Natural killer cell (primary cell): ENCODE measurements at regions not wholly inside any gene's neighbourhood (a gene's known extent, or its start where the extent isn't known, plus 50 kb on each side); places are given as distances from the start of the nearest gene placed in this dataset.

Source experiments
- ATAC-seq, 3 donors: fragments of 150-1000 bp in 2 of 3; fragments of 200-7000 bp in 1 of 3; cut with Tn5 transposase; 1 replicate in 1 of 3; 2 replicates in 2 of 3; pipeline ENCODE4 v1.10.0; 2021; ENCODE audit warnings: mild to moderate bottlenecking in 2 of 3, moderate library complexity in 2 of 3
- DNase-seq, 2 donors: peaks; one replicate each; pipeline versions ENCODE4 v3.0.0 to v3.0.0-alpha.2; 2013 to 2021; ENCODE audit warnings: mixed read lengths in 1 of 2
- H3K27ac ChIP-seq: one replicate; pipeline ENCODE4 v1.5.1; 2013; ENCODE audit warnings: mild to moderate bottlenecking, low read length
- H3K27me3 ChIP-seq: one replicate; pipeline ENCODE4 v1.6.1; 2013; ENCODE audit warnings: low read length; ENCODE audit not compliant: control insufficient read depth, insufficient read depth
- H3K36me3 ChIP-seq: one replicate; pipeline ENCODE4 v1.6.1; 2013; ENCODE audit warnings: low read length; ENCODE audit not compliant: control insufficient read depth, insufficient read depth
- H3K4me1 ChIP-seq: one replicate; pipeline ENCODE4 v1.6.1; 2013; ENCODE audit warnings: low read length; ENCODE audit not compliant: control insufficient read depth, insufficient read depth
- H3K4me3 ChIP-seq: one replicate; pipeline ENCODE4 v1.5.1; 2013; ENCODE audit warnings: low read length
- H3K9me3 ChIP-seq: one replicate; pipeline ENCODE4 v1.6.1; 2013; ENCODE audit warnings: low read length; ENCODE audit not compliant: control insufficient read depth, insufficient read depth
- H3K27ac Mint-ChIP-seq, 2 donors: one replicate each; pipeline ENCODE4 v1.8.0; 2022; ENCODE audit warnings: mild to moderate bottlenecking in 2 of 2, mixed read lengths in 2 of 2, moderate library complexity in 1 of 2
- H3K27me3 Mint-ChIP-seq, 2 donors: one replicate each; pipeline ENCODE4 v1.8.0; 2022; ENCODE audit warnings: low read depth in 2 of 2, mixed read lengths in 2 of 2
- H3K36me3 Mint-ChIP-seq: one replicate; pipeline ENCODE4 v1.8.0; 2022; ENCODE audit warnings: mixed read lengths
- H3K4me1 Mint-ChIP-seq, 2 donors: one replicate each; pipeline ENCODE4 v1.8.0; 2022; ENCODE audit warnings: mixed read lengths in 2 of 2
- H3K4me3 Mint-ChIP-seq: one replicate; pipeline ENCODE4 v1.8.0; 2022; ENCODE audit warnings: mild to moderate bottlenecking, moderate library complexity, mixed read lengths
- H3K9me3 Mint-ChIP-seq, 2 donors: one replicate each; pipeline ENCODE4 v1.8.0; 2022; ENCODE audit warnings: mixed read lengths in 2 of 2
- WGBS: methylation state at CpG from one replicate; pipeline ENCODE4 v1.1.7; 2013; ENCODE audit warnings: missing lambda C conversion rate; ENCODE audit not compliant: insufficient coverage; 5-methylcytosine and 5-hydroxymethylcytosine counted together
- intact Hi-C: fragments of 100-400 bp; cut with micrococcal nuclease; formaldehyde crosslinking; loops from one replicate; pipeline ENCODE4 v1.14.2; 2022
- TF ChIP-seq, protein P1 (sequence below): fragments of 200-600 bp; IDR thresholded peaks from one replicate; pipeline ENCODE4 v1.8.0; 2022; ENCODE audit warnings: antibody characterized with exemption

DNA sequence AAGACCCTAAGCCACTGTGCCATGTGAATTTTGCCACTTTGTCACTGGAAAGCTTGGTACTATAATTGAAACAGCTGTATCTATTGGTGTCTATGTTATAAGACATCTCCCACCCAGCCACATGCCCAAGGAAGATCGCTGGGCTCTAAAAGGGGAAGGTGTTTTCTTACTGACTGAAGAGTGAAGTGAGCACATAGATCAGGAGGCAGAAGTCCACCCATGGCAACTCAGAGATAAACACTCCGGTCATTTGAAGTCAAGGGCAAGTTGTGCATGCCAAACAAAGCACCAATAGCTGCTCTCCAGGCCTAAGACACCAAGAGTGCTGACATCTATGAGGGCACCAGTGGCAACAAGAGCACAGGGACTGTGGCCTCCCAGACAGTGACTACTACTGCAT is 153.8 kb downstream of the KCTD12 start:
- intact Hi-C loops = no loop called here
- H3K9me3 ChIP-seq = no peaks in the 10 kb centered on the region
- H3K36me3 ChIP-seq = no peaks in the 10 kb centered on the region
- no peaks in the 10 kb centered on the region for H3K4me1 ChIP-seq
- DNase-seq = no peak
- 76% methylated on average over 2 of the region's 2 CpGs for WGBS
- no peaks in the 10 kb centered on the region for H3K27me3 ChIP-seq
- H3K4me3 ChIP-seq = no peak overlapping the region
- Mint-ChIP-seq H3K9me3 (no peaks in the 10 kb centered on the region), H3K4me1 (no peaks in the 10 kb centered on the region), H3K27me3 (no peaks in the 10 kb centered on the region), H3K27ac (no peak overlapping the region), H3K36me3 (no peaks in the 10 kb centered on the region), H3K4me3 (no peak overlapping the region)
- H3K27ac ChIP-seq = no peak overlapping the region
- TF ChIP-seq, protein P1, sequence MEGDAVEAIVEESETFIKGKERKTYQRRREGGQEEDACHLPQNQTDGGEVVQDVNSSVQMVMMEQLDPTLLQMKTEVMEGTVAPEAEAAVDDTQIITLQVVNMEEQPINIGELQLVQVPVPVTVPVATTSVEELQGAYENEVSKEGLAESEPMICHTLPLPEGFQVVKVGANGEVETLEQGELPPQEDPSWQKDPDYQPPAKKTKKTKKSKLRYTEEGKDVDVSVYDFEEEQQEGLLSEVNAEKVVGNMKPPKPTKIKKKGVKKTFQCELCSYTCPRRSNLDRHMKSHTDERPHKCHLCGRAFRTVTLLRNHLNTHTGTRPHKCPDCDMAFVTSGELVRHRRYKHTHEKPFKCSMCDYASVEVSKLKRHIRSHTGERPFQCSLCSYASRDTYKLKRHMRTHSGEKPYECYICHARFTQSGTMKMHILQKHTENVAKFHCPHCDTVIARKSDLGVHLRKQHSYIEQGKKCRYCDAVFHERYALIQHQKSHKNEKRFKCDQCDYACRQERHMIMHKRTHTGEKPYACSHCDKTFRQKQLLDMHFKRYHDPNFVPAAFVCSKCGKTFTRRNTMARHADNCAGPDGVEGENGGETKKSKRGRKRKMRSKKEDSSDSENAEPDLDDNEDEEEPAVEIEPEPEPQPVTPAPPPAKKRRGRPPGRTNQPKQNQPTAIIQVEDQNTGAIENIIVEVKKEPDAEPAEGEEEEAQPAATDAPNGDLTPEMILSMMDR = no peak
- no peak for ATAC-seq

DNA sequence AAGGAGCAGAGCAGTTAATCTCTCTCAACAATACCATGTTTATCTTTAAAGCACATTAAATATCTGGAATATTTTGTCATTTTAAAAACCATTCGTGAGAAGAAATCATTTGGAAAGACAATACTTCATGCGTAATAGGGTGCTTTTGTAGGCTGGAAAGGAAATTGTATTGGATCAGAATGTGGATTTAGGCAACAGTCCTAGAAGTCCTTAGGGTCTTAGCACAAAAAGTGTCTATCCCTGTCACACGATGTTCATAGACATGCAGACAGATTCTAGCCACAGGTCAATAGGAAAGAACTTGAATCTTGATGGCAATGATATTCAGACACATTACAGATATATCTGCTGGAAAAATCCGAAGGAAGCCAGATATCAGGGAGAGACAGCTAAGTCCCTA is 156.0 kb downstream of the KCTD12 start:
- TF ChIP-seq, protein P1 = no peak
- H3K9me3 Mint-ChIP-seq = no peaks in the 10 kb centered on the region
- Histone ChIP-seq H3K36me3 (no peaks in the 10 kb centered on the region), H3K9me3 (no peaks in the 10 kb centered on the region), H3K27me3 (no peaks in the 10 kb centered on the region), H3K4me1 (no peaks in the 10 kb centered on the region), H3K4me3 (no peak overlapping the region), H3K27ac (no peak overlapping the region)
- no peaks in the 10 kb centered on the region for H3K36me3 Mint-ChIP-seq
- WGBS = 85% methylated on average over 4 of the region's 4 CpGs
- no peaks in the 10 kb centered on the region for H3K4me1 Mint-ChIP-seq
- no peak overlapping the region for H3K4me3 Mint-ChIP-seq
- intact Hi-C loops = no loop called here
- no peak overlapping the region for H3K27ac Mint-ChIP-seq
- ATAC-seq = no peak
- H3K27me3 Mint-ChIP-seq = no peaks in the 10 kb centered on the region
- DNase-seq = no peak

DNA sequence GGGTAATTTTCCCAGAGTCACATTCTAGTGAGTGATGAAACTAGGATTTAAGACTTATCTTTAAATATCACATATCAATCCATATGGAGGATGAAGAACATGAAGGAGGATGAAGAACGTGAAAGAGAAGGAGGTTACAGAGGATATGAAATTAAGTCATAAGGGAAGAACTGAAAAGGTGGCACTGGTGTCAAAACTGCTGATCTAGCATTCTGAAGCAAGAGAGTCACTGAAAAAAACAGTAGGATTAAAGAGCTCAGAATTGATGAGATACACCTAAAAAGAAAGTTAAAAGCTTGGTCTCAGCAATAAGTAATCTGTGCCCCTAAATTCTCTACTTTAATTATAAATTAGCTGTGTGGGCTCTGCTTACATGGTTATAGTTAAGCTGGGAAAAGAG is 156.5 kb downstream of the KCTD12 start:
- ATAC-seq = no peak
- Histone ChIP-seq H3K4me1 (no peaks in the 10 kb centered on the region), H3K27me3 (no peaks in the 10 kb centered on the region), H3K9me3 (no peaks in the 10 kb centered on the region), H3K27ac (no peak overlapping the region), H3K4me3 (no peak overlapping the region), H3K36me3 (no peaks in the 10 kb centered on the region)
- DNase-seq = no peak
- intact Hi-C loops = no loop called here
- TF ChIP-seq, protein P1 = no peak
- WGBS = 75% methylated on average over 1 of the region's 1 CpG
- no peaks in the 10 kb centered on the region for H3K36me3 Mint-ChIP-seq
- no peak overlapping the region for H3K27ac Mint-ChIP-seq
- no peak overlapping the region for H3K4me3 Mint-ChIP-seq
- H3K4me1 Mint-ChIP-seq = no peaks in the 10 kb centered on the region
- H3K27me3 Mint-ChIP-seq = no peaks in the 10 kb centered on the region
- no peaks in the 10 kb centered on the region for H3K9me3 Mint-ChIP-seq

DNA sequence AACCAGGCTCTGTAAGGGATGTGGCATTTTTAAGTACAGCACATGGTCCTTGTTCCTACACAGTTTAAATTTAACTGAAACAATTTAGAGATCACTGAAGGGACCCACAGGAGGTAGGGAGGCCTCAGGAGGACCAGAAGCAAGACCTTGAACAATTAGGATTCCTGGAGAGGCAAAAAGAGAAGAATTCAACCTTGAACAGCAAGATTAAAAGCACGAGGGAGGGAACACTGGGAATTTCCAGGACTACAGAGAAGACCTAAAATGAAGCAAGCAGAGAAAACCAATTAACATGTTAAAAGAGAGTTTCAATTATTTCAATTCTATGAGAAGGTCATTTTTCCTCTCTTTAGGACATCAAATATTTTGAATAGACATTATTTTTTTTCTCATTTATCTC is 160.3 kb downstream of the KCTD12 start:
- WGBS = 77% methylated on average over 1 of the region's 1 CpG
- no peaks in the 10 kb centered on the region for H3K27me3 ChIP-seq
- H3K27me3 Mint-ChIP-seq = no peaks in the 10 kb centered on the region
- H3K4me3 ChIP-seq = no peak overlapping the region
- TF ChIP-seq, protein P1 = no peak
- H3K27ac ChIP-seq = no peak overlapping the region
- no peaks in the 10 kb centered on the region for H3K4me1 Mint-ChIP-seq
- H3K9me3 ChIP-seq = no peaks in the 10 kb centered on the region
- no peaks in the 10 kb centered on the region for H3K36me3 ChIP-seq
- no peaks in the 10 kb centered on the region for H3K36me3 Mint-ChIP-seq
- peaks cover 8% of the 10 kb centered on the region for H3K4me1 ChIP-seq
- DNase-seq (no peak), ATAC-seq (no peak)
- H3K4me3 Mint-ChIP-seq = no peak overlapping the region
- no peaks in the 10 kb centered on the region for H3K9me3 Mint-ChIP-seq
- no peak overlapping the region for H3K27ac Mint-ChIP-seq
- intact Hi-C loops = no loop called here
